IPS DF 6.9 (cell line): ENCODE measurements at regions not wholly inside any gene's neighbourhood (a gene's known extent, or its start where the extent isn't known, plus 50 kb on each side); places are given as distances from the start of the nearest gene placed in this dataset.

Source experiments
- DNase-seq: peaks from one replicate; pipeline ENCODE4 v3.0.0-alpha.2; 2013; ENCODE audit warnings: low read depth, low spot score
- H3K27ac ChIP-seq: one replicate; pipeline ENCODE4 v1.5.1; 2013; ENCODE audit warnings: low read length, control low read depth
- H3K27me3 ChIP-seq: 2 replicates; pipeline ENCODE4 v1.6.1; 2013; ENCODE audit warnings: mild to moderate bottlenecking, low read length; ENCODE audit not compliant: control insufficient read depth, insufficient read depth
- H3K36me3 ChIP-seq: 2 replicates; pipeline ENCODE4 v1.6.1; 2013; ENCODE audit warnings: low read length; ENCODE audit not compliant: control insufficient read depth, insufficient read depth
- H3K4me1 ChIP-seq: 2 replicates; pipeline ENCODE4 v1.6.1; 2013; ENCODE audit warnings: low read length; ENCODE audit not compliant: control insufficient read depth, insufficient read depth
- H3K4me3 ChIP-seq: 2 replicates; pipeline ENCODE4 v1.5.1; 2013; ENCODE audit warnings: mild to moderate bottlenecking, low read length
- H3K9me3 ChIP-seq: 2 replicates; pipeline ENCODE4 v1.6.1; 2013; ENCODE audit warnings: low read length, inconsistent platforms; ENCODE audit not compliant: control insufficient read depth, insufficient read depth
- WGBS: extraction: QIAGEN DNeasy Blood & Tissue Kit; methylation state at CpG from one replicate; pipeline ENCODE4 v1.1.7; 2013; ENCODE audit warnings: mixed read lengths, missing lambda C conversion rate; ENCODE audit not compliant: insufficient read length, insufficient coverage; 5-methylcytosine and 5-hydroxymethylcytosine counted together

GRCh38 chr12:126385785-126386184 is 1320.5 kb downstream of the AACS start:
- Histone ChIP-seq H3K27me3 (no peaks in the 10 kb centered on the region), H3K9me3 (no peaks in the 10 kb centered on the region), H3K27ac (no peak overlapping the region), H3K4me1 (peaks cover 7% of the 10 kb centered on the region), H3K4me3 (no peak overlapping the region), H3K36me3 (no peaks in the 10 kb centered on the region)
- DNase-seq = no peak
- no CpG with 5 or more reads among the region's 4 CpGs for WGBS

- WGBS = no CpG with 5 or more reads among the region's 9 CpGs
- H3K27ac ChIP-seq = no peak overlapping the region
- H3K4me1 ChIP-seq = peaks cover 5% of the 10 kb centered on the region
- no peaks in the 10 kb centered on the region for H3K36me3 ChIP-seq
- H3K27me3 ChIP-seq = no peaks in the 10 kb centered on the region
- no peak for DNase-seq
- no peaks in the 10 kb centered on the region for H3K9me3 ChIP-seq
- no peak overlapping the region for H3K4me3 ChIP-seq
Measured at GRCh38 chr12:126389220-126389841, 1324.1 kb downstream of the AACS start.

DNA sequence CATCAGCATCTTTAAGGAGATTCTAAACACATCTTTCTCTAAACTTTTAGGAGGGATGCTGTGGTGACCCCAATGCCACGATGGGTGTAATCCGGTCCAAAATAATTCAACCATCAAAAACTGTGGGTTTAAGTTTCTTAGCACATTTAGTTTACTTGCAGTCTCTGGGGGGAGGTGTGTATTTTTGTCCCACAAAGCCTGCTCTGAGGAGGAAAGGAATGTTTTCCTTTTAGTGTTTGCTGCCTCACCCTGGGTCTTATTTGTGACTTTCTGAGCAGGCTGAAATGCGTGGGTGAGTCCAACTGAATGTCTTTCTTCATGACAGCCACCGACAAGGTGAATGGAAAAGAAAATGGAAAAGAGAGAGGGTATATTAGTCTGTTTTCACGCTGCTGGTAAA is 1324.7 kb downstream of the AACS start:
- H3K9me3 ChIP-seq = no peaks in the 10 kb centered on the region
- no CpG with 5 or more reads among the region's 5 CpGs for WGBS
- no peak overlapping the region for H3K4me3 ChIP-seq
- no peaks in the 10 kb centered on the region for H3K36me3 ChIP-seq
- no peak overlapping the region for H3K27ac ChIP-seq
- peaks cover 1% of the 10 kb centered on the region; the same call in 1 of the 2 replicates for H3K4me1 ChIP-seq
- H3K27me3 ChIP-seq = no peaks in the 10 kb centered on the region
- DNase-seq = no peak

GRCh38 chr12:126390969-126391566 is 1325.8 kb downstream of the AACS start:
- DNase-seq = no peak
- no peaks in the 10 kb centered on the region for H3K27me3 ChIP-seq
- H3K4me1 ChIP-seq = no peaks in the 10 kb centered on the region
- no peaks in the 10 kb centered on the region for H3K9me3 ChIP-seq
- H3K36me3 ChIP-seq = no peaks in the 10 kb centered on the region
- no peak overlapping the region for H3K27ac ChIP-seq
- no peak overlapping the region for H3K4me3 ChIP-seq
- WGBS = no CpG with 5 or more reads among the region's 6 CpGs

- peaks cover 1% of the 10 kb centered on the region; the same call in 1 of the 2 replicates for H3K9me3 ChIP-seq
- no CpG with 5 or more reads among the region's 6 CpGs for WGBS
- H3K27me3 ChIP-seq = no peaks in the 10 kb centered on the region
- H3K36me3 ChIP-seq = no peaks in the 10 kb centered on the region
- H3K4me3 ChIP-seq = no peak overlapping the region
- no peak for DNase-seq
- no peaks in the 10 kb centered on the region for H3K4me1 ChIP-seq
- H3K27ac ChIP-seq = no peak overlapping the region
Measured at GRCh38 chr12:126396536-126396935, 1331.3 kb downstream of the AACS start.

GRCh38 chr12:126397071-126397581 is 1331.9 kb downstream of the AACS start:
- Histone ChIP-seq H3K36me3 (no peaks in the 10 kb centered on the region), H3K9me3 (peaks cover 1% of the 10 kb centered on the region; the same call in 1 of the 2 replicates), H3K27me3 (no peaks in the 10 kb centered on the region), H3K4me3 (no peak overlapping the region), H3K27ac (no peak overlapping the region), H3K4me1 (no peaks in the 10 kb centered on the region)
- no CpG with 5 or more reads among the region's 7 CpGs for WGBS
- no peak for DNase-seq

DNA sequence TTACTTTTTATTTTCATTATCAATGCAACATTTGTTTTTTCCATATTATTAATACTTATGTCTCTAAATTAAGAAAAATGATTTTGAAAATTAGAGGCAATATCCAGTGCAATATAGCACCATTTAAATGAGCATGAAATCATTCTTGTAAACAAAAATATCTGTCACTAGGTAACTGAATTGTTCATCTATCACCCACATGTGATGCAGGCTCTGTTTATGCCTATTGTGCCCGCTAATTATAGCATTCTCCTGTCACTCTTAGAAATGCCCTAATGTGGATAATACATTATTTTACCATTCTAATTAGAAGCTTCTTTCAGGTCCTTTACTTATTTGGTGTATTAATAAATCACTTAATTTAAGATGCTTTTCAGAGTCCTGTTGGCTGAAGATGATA is 1332.4 kb downstream of the AACS start:
- no peaks in the 10 kb centered on the region for H3K36me3 ChIP-seq
- H3K27ac ChIP-seq = no peak overlapping the region
- no peaks in the 10 kb centered on the region for H3K4me1 ChIP-seq
- no peak overlapping the region for H3K4me3 ChIP-seq
- H3K27me3 ChIP-seq = no peaks in the 10 kb centered on the region
- DNase-seq = no peak
- no CpG with 5 or more reads among the region's 1 CpG for WGBS
- peaks cover 1% of the 10 kb centered on the region; the same call in 1 of the 2 replicates for H3K9me3 ChIP-seq

GRCh38 chr12:126400831-126401230 is 1335.6 kb downstream of the AACS start:
- DNase-seq = no peak
- H3K27me3 ChIP-seq = no peaks in the 10 kb centered on the region

GRCh38 chr12:126404293-126404881 is 1339.2 kb downstream of the AACS start:
- H3K9me3 ChIP-seq = peaks cover 1% of the 10 kb centered on the region; the same call in 1 of the 2 replicates
- DNase-seq = no peak
- 100% methylated on average over 1 of the region's 5 CpGs for WGBS
- no peaks in the 10 kb centered on the region for H3K27me3 ChIP-seq
- no peak overlapping the region for H3K27ac ChIP-seq
- no peaks in the 10 kb centered on the region for H3K4me1 ChIP-seq
- no peaks in the 10 kb centered on the region for H3K36me3 ChIP-seq
- H3K4me3 ChIP-seq = no peak overlapping the region

More at GRCh38 chr12:126400831-126401230, 1335.6 kb downstream of the AACS start:
- no peaks in the 10 kb centered on the region for H3K4me1 ChIP-seq
- H3K36me3 ChIP-seq = no peaks in the 10 kb centered on the region
- H3K27ac ChIP-seq = no peak overlapping the region
- no peak overlapping the region for H3K4me3 ChIP-seq
- H3K9me3 ChIP-seq = peaks cover 1% of the 10 kb centered on the region; the same call in 1 of the 2 replicates

DNA sequence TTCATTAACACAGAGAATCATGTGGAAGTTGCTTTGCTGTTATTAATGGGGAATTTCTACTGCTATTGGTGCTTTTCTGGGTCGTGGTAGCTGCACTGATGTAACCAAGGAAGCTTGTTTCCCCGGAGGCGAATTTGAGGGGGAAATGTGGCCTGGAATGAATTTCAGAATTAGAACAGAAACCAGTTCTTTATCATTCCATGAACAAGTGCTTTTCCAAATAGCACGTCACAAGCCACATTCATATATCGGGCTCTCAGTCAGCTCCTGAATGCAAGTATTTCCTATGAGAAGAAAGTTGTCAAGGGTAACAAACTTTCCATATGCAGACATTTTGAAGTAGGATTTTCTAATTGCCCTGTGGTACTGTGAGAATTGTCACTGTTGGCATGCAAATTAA is 1353.2 kb downstream of the AACS start:
- Histone ChIP-seq H3K36me3 (no peaks in the 10 kb centered on the region), H3K4me1 (0 out of 2 replicates have a peak, but pooled peaks cover 1% of the 10 kb centered on the region), H3K27ac (no peak overlapping the region), H3K4me3 (no peak overlapping the region), H3K9me3 (no peaks in the 10 kb centered on the region), H3K27me3 (no peaks in the 10 kb centered on the region)
- no CpG with 5 or more reads among the region's 5 CpGs for WGBS
- DNase-seq = no peak
